Suppressor macrophage treated with lipopolysaccharide for 1 hour (primary cell): ENCODE measurements at regions not wholly inside any gene's neighbourhood (a gene's known extent, or its start where the extent isn't known, plus 50 kb on each side); places are given as distances from the start of the nearest gene placed in this dataset.
"Not testable (repeated sequence)": the region's sequence is repeated elsewhere in the genome, so short reads cannot be mapped to it uniquely, and the experiment has no call there.

Experiments
- DNase-seq, 3 donors: peaks; one replicate each; pipeline ENCODE4 v3.0.0-alpha.2; 2020 to 2022

DNA sequence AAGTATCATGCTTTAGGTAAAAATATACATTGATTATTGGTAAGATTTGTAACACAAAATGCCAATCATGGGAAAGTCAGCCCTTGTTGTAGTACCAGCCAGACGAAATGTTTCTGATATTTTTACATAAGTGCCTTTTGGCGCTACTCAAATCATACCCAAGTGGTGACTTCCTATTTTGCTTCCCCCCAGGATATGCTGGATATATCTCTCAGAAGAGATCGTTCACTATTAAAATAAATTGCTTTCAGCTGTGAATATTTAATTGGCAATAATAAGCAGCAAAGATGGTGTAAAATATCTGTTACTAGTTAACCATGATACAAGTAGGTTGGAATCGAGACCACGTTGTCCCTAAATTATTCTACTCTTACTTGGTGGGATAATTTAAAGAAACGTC is 909.2 kb upstream of the LRRN3 start:
- no peak for DNase-seq

DNA sequence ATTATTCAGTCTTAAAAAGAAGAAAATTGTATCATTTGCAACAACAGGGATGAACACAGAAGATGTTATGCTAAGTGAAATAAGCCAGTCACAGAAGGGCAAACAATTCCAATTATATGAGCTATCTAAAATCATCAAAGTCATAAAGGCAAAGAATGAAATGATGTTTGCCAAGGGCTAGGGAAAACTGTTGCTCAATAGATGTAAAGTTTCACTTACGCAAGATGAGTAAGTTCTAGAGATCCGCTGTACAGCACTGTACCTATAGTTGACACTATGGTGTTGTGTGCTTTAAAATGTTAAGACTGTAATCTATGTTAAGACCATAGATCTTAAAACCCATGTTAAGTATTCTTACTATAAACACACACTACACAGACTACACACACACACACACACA is 904.6 kb upstream of the LRRN3 start:
- no peak for DNase-seq

DNA sequence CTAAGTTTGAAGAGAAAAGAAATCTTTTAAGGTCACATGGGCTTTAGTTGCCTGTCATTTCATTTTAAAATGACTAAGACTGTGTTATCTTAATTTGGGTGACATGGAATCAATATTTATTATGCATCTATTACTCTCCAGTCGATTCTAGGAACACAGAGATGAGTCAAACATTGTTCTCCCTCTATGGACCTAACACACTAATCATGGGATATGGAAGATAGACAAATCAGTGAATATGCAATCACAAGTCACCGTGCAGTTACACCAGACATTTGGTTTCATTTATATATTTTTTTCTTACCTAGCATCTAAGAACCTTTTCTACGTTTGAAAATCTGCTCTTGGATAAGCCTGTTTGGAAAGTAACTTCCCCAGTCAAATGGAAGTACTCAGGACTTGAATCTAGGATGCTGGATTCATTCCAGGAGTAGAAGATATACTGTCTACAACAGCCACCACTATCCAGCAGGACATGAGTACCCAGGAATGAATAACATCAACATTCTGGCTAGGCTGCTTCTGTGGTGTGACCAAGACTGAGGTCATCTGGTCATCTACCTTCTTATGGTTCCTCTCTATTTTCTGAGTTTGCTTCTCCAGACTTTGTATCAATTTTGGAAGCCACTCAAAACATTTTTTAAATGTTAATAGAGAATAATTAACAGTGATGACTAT is 902.9 kb upstream of the LRRN3 start:
- no peak for DNase-seq

DNA sequence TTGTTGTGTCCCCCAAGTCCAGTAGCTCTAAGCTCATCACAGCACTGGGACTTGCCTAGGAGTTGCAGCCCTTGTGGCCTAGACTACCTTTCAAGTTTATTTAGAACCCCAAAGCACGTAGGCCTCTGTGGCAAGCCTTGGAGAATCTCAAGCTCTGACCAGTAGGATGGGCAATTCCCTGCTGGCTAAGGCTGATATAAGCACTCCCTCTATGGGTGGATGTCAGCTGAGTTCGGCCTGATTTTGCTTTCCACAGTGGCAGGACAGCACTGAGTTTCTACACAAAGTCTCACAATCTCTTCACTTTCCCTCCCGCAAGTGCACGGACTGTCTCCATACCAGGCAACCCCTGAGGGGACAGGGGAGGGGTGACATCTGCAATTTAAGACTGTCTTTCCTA is 886.4 kb upstream of the LRRN3 start:
- DNase-seq, result no peak

DNA sequence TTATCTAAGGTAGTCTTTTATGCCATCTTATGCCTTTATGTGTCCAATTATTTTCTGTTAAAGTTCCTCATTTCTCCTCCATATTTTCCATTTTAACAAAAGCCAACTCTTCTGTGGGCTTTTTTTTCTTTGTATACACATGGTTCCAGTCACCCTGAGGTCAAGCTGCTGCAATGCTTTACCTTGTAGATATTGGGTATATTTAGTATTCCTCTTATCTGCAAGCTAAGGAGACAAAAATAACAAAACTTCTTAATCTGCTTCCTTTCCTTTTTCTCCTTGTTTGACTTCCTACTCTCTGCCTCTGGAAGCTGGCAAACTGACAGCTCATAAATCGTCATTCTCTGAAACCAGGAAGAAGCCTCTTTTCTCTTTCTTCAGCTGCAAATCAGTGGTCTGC is 885.0 kb upstream of the LRRN3 start:
- DNase-seq, result no peak

DNA sequence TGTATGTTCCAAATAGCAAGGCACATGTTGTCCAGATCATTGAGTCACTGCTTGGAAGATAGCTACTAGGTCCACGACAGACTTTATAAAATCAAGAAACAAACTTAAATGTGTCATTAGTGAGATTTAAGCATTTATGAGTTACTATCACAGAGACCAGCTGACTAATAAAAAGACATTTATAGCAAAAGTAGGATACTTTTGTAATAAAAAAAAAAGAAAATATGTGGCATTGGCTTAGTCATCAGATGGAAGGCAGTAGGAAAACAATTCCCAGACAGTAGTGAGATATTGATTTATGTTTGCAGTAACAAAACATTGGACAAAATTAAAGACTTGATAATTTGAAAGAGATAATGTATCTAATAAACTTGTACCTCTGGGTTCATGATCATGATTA is 881.0 kb upstream of the LRRN3 start:
- DNase-seq, result no peak

DNA sequence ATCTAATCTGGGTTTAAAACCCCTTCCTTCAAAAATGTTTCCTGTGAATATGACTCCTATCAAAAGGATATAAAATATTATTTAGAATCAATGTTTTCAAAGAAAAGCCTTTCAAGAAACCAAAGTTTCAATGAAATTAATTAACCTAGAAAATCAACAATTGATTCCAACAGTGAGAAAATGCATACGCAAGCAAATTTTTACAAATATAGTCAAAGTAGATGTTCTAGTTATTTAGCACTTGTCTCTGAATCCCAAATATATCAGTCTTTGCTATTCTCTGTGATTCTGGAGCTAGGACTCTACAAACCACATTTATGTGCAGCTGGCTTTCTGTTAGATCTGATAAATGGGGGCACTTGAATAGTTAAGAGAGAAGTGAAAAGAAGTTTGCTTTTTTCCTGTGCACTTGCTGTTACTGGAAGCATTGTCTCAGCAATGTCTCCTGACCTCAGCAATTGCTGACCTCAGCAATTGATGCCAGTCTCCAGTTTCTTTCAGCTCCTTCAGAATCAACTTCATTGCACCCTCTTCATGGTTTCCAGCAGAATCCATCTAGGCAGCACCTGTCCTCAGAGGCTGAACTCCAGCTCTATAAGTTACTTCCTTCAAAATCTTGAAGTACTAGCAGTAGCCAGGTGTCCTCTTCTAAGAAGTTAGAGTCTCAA is 879.9 kb upstream of the LRRN3 start:
- DNase-seq, result no peak

DNA sequence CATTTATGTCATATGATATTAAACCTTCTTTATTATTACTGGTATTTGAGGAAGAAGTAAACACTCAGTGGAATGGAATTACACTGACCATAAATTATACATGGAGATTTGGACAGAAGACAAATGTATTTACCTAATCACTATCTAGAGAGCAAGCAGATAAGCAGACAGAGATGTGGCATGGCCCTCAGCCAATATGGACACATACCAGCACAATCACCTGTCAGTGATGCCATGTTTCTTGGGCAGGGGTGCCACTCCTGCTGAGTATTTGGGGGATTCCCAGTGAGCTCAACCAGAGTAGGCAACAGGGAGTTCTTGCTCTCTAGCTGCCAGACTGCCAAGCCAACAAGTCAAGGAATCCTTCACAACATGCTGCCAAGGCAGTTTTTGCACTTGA is 866.3 kb upstream of the LRRN3 start:
- DNase-seq, result no peak

DNA sequence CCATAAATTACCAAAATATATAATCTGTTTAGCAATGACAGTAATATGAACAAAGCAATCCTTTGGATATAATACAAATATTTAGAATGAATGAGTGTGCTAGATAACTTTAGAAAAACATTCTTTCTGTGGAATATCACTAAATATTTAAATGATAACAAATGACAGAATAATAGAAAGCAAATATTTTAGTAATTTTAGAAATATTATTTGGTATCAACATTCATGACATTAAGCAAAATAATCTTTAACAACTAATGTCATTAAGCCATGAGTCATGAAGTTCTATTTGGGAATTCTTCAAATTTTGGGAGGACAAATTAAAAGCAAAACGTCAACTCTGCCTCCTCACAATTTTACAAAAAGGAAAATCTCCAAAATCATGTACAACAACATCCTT is 844.8 kb upstream of the LRRN3 start:
- DNase-seq, result no peak

DNA sequence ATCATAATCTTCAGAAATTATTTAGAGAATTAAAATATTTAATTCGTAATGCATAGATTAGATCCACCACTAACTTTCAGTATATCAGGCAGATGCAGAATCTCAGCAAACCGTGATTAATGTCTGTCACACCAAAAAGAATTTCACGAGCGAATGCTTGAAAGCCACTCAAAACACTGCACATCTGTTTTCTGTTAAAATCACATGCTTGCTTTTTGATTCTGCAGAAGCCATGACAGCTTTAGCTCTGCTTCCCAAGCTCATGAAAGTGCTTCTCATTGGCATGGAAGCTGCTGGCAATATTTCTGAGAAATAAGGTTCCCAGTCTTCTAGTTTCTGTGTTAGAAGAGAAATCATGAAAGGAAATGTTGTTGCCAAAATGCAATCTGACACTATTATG is 837.8 kb upstream of the LRRN3 start:
- no peak for DNase-seq

DNA sequence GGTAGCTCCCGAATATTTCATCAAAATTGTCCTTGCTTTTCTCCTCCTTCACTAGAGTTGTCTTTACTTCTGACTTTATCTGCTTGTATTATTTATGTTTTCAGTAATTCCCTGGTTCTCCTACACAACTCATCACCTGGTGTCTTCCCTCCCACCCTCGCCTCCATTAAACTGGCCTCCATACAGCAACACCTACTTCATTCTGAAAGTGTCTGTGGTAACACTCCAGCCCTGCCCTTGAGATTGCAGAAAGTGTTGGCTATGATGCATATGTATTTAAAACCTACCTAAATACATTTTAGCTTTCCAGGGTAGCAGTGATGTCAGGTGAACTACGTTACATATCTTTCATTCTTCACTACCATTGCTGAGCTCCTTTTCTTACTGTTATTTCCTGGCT is 833.3 kb upstream of the LRRN3 start:
- no peak for DNase-seq

DNA sequence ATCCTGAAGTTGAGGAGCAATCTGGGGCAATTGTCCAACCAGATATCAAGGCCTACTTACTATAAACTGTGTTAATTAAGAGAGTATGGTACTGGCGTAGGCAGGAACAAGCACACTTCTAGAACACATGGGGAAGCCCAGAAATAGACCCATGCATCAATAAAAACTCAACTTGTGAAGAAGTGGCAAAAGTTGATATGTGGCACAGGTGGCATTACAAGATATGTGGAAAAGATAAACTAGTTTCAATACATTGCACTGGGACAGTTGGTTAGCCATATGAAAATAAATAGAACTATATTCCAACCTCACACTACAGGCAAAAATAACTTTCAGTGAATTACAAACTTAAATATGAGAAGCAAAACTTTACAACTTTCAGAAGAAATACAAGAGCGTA is 828.7 kb upstream of the LRRN3 start:
- no peak for DNase-seq

DNA sequence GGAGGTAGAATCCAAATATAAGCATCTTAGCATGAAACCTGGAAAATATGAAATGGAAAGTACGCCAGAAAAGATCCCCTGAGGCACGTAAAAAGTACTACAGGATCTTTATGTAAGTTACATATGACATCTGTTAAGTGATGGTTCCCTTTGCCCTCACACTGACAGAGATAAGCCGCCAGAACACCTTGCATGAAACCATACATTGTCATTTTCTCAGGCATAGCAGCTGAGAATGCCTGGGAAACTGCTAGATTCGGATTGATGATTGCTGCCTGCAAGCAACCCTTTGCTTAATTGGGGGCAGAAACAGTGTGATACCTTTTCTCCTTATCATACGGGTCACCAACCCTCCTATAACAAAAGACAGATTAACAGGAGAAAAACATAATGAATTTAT is 826.6 kb upstream of the LRRN3 start:
- DNase-seq, result no peak

DNA sequence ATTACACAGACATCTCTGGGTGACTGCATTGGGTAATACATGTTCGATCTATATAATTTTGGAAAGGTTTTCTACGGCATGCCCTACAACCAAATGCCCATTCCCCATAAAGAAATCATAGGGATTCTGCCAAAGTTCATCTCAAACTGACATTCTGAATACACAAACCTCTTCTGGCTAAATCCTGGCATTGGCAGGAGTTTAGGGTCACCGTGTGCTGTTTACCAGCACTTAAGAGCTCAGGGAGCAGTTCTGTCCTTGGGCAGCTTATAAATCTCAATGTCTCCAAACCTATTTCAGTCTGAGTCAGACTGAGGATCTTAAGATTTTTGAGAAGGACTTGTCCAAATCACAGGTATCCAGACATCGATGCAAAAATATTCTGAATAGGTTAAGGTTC is 809.6 kb upstream of the LRRN3 start:
- no peak for DNase-seq

DNA sequence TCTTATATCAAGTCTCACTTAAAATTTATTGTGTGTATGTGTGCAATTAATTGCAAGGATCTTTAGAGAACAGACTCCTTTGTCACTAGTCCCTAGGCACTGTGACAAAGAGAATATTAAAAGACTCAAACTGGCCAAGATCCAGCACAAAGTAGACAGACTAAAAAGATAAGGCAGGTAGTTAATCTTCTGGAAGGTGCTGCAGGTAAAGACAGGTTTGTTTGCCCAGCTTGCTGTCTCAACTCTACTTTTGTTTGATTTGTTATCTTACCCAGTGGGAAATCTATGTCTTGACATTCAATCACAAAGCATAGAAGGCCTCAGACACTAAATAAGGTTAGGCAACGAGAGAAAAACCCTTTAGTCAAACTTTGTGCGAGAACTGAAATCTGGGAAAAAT is 807.9 kb upstream of the LRRN3 start:
- no peak for DNase-seq

DNA sequence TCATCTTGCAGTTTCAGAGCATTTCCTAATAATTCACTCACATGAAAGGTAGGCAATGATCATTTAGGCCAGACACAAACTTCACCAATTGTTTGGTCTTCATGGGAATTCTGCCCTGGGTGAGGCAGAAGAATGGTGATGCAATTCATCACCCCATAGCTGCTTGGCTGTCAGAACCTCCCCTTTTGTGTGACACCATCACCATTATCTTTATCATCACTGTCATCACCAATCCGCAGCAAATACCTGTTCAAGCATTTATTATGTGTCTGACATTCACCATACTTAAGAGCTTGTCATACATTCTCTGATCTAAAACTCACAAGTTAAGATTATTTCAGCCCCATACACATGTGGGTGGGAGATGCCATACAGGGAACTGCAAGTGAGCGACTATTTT is 799.5 kb upstream of the LRRN3 start:
- DNase-seq, result no peak

DNA sequence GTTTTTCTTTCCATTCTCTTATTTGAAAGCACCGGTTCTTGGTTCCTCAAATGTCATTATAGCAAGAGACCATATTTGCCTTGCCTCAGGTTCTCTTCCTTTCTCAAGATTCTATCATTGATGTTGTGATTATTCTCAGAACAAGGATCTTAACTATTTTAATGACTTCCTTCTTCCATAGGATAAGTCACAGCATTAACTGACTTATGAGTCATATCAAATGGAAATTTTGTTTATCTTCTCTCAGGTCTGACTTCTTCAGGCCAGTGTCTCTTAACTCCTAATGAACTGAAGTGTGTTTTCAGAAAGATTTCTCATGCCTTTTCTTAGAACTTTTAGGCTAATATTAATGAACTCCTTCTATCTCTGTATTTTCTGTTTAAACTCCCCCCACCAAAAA is 794.6 kb upstream of the LRRN3 start:
- DNase-seq, result no peak

DNA sequence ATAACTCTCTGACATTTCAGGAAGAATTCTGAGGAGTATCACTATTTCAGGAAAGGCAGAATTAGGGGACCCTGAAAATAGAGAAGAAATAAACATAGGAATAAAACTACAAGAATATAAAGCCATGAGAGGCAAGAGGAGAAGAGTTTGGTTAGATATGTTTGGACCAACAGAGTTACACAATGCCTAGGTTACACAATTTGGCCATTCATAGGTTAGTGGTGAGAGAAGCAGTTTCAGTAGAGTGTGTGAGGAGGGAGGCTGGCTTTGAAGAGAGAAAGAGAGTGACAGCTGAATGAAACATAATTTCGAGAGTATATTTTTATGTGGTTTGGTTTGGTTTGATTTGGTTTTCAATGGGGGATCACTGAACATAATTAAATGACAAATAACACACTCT is 783.2 kb upstream of the LRRN3 start:
- no peak for DNase-seq

DNA sequence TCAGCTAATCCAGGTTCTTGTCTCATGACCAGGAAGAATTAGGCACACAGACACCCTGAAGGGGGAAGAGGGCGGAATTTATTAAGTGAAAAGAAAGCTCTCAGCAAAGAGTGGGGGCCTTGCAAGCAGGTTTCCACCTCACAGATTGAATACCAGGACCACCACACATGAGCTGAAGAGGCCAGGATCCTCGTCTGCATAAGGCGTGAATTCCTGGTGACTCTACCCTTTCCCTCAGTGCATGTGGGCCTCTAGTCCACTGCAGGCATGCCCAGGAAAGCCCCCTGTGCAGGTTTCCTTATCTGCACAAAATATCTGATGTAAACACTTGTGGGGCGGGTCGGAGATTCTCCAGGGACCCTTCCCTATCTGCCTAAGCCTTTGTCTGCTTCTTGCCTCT is 782.1 kb upstream of the LRRN3 start:
- no peak for DNase-seq

DNA sequence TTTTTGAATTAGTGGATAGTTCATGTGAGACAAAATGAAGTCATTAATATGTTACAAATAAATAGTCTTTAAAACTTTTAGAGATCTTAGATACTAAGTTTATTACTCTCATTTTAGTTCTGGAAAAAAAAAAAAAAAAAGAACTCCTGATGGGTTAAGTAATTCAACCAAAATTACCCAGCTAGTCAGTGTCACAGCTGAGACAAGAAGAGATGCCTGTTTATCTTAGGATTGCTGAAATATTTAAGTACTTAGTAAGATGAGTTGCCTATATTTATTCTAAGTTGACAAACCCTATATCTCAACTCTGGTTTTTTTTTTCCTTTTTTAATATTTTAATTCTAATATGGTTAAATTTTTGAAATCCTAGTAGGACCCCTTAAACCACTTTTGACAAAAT is 781.0 kb upstream of the LRRN3 start:
- DNase-seq, result no peak

DNA sequence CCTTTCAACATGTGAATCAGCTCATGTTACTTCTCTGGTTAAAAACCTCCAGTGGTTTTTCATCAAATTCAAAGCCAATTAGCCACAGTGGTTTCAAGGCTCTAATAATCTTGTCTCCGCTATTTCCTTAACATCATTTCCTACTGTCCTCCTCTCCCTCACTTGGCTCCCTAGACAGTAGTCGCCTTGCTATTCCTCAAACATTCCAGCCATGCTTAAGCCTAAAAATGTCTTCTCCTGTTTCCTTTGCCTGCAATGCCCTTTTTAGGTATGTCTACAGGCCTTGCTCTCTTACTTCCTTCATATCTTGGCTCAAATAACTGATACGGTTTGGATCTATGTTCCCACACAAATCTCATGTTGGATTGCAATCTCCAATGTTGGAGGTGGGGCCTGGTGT is 779.4 kb upstream of the LRRN3 start:
- DNase-seq, result no peak

DNA sequence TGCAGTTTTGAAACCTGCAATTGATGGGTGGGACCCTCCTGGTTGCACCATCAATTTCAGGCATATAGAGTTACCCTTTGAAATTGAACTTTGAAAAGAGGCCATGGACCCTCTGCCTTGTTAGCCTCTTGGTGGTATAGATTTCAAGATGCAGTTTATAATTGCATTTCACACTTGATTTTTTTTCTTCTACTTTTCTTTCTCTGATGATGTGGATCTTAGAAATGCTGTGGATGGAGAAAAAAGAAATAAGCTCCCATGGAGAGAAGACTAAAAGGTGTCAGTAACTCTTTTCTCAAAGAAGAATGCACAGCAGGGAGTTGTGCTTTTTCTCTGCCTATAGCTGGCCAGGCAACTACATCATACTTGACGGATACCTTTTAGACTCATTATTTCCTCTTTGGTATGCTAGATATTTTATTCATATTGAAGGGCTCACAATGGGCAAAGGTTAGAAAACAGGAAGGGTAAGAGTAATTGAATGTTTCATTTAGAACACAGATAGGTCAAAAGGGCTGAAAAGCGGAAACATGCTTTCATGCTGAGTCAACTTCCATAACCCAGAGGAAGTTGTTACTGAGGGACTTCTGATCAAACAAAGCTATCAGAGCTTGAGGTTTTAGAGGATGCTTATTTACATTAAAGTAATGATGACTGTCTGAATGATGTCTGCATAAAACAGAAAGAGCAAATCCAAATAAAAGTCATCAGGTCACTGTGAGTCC is 773.2 kb upstream of the LRRN3 start:
- DNase-seq, result no peak

DNA sequence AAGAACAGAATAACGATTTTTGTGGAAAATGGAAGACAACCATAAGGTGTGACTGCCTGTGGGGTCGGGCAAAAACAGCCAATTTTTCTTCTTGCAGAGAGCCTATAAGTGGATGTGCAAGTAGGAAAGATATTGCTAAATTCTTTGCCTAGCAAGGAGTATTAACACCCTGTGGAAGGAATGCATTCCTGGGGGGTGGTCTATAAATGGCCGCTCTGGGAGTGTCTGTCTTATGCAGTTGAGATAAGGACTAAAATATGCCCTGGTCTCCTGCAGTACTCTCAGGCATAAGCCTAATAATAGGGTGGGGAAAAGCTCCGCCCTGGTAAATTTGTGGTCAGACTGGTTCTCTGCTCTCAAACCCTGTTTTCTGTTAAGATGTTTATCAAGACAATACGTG is 770.6 kb upstream of the LRRN3 start:
- not testable (repeated sequence) for DNase-seq

DNA sequence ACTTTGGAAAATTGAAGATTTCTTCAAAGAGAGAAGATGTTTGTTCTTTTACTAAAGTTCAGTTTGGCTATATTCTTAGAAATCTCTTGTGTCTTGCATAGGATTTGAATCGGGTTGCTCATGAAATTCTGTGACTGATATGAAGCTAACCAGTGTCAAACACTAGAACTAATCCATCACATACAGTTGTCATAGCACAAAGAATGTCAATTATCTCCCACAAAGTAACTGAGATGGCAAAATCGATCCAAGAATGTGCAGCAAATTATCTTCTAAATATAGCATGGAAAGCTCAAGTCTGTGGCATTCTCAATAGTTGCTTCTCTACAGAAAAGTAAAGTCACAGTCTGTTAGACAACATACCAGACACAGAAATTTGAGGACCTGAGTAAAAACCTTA is 768.1 kb upstream of the LRRN3 start:
- no peak for DNase-seq

DNA sequence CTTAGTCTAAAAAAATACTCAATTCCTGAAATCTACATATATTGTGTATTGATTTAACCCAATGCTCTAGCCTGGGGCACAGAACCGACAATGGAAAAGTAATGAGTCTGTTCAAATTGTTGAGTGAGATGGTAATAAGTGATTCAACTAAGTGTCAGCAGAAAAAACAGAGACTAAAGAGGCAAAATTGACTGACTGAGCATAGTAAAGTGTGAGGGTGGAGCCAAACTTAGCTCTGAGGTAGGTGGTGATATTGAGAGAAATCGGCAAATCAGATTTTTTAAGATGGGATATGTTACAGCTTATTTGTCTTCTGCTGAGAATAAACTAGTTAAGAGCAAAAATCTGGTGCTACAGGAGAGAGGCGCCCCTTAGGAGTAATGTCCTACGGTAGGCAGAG is 764.0 kb upstream of the LRRN3 start:
- DNase-seq, result no peak
